HG03175 (cell line): ENCODE measurements at regions not wholly inside any gene's neighbourhood (a gene's known extent, or its start where the extent isn't known, plus 50 kb on each side); places are given as distances from the start of the nearest gene placed in this dataset.

Source experiments
- ATAC-seq: cut with Tn5 transposase; IDR thresholded peaks from one replicate; pipeline ENCODE4 v1.9.1; 2021; ENCODE audit warnings: mild to moderate bottlenecking, moderate library complexity; ENCODE audit not compliant: unreplicated experiment

- no peak for ATAC-seq
Observed at GRCh38 chr10:78931321-78932053, 137.3 kb upstream of the ZMIZ1 start.

- no peak for ATAC-seq
Observed at GRCh38 chr10:78932054-78932386, 136.7 kb upstream of the ZMIZ1 start.

- ATAC-seq, result no peak
Observed at GRCh38 chr10:78932861-78933260, 135.9 kb upstream of the ZMIZ1 start.

- no peak for ATAC-seq
Observed at GRCh38 chr10:78933828-78934531, 134.8 kb upstream of the ZMIZ1 start.

- no peak for ATAC-seq
Observed at GRCh38 chr10:78934532-78934898, 134.3 kb upstream of the ZMIZ1 start.

- ATAC-seq, result no peak
Observed at GRCh38 chr10:78934994-78935602, 133.7 kb upstream of the ZMIZ1 start.

GRCh38 chr10:78935697-78936407, 132.9 kb upstream of the ZMIZ1 start:
- ATAC-seq, result no peak

- ATAC-seq, result no peak
Observed at GRCh38 chr10:78936412-78937342, 132.1 kb upstream of the ZMIZ1 start.

- no peak for ATAC-seq
Observed at GRCh38 chr10:78937393-78937792, 131.4 kb upstream of the ZMIZ1 start.

GRCh38 chr10:78937800-78938694, 130.7 kb upstream of the ZMIZ1 start:
- ATAC-seq, result no peak

GRCh38 chr10:78938695-78939672, 129.8 kb upstream of the ZMIZ1 start:
- ATAC-seq, result no peak

- no peak for ATAC-seq
Observed at GRCh38 chr10:78942091-78942501, 126.7 kb upstream of the ZMIZ1 start.

GRCh38 chr10:78944723-78945312, 123.9 kb upstream of the ZMIZ1 start:
- no peak for ATAC-seq

- no peak for ATAC-seq
Observed at GRCh38 chr10:78945838-78946237, 122.9 kb upstream of the ZMIZ1 start.

GRCh38 chr10:78947226-78947625, 121.5 kb upstream of the ZMIZ1 start:
- ATAC-seq, result no peak

GRCh38 chr10:78947733-78948132, 121.0 kb upstream of the ZMIZ1 start:
- ATAC-seq, result no peak

- no peak for ATAC-seq
Observed at GRCh38 chr10:78948621-78949030, 120.1 kb upstream of the ZMIZ1 start.
